NT2/D1 (cell line): ENCODE measurements at regions not wholly inside any gene's neighbourhood (a gene's known extent, or its start where the extent isn't known, plus 50 kb on each side); places are given as distances from the start of the nearest gene placed in this dataset.
"Not testable (repeated sequence)": the region's sequence is repeated elsewhere in the genome, so short reads cannot be mapped to it uniquely, and the experiment has no call there.

ENCODE experiments used
- DNase-seq: peaks from one replicate; pipeline ENCODE4 v3.0.0-alpha.2; 2011; ENCODE audit warnings: low read depth, low spot score
- H3K27me3 ChIP-seq: 2 replicates; pipeline ENCODE4 v1.6.0; 2011; ENCODE audit warnings: mild to moderate bottlenecking; ENCODE audit not compliant: insufficient read length, insufficient read depth
- H3K36me3 ChIP-seq: 2 replicates; pipeline ENCODE4 v1.6.1; 2011; ENCODE audit warnings: mild to moderate bottlenecking, low read length, mixed read lengths; ENCODE audit not compliant: insufficient read depth, insufficient read length
- H3K4me1 ChIP-seq: 2 replicates; pipeline ENCODE4 v1.5.1; 2011; ENCODE audit not compliant: insufficient read depth, insufficient read length
- H3K4me3 ChIP-seq: 2 replicates; pipeline ENCODE4 v1.5.1; 2011; ENCODE audit warnings: low read depth; ENCODE audit not compliant: insufficient read length
- H3K9ac ChIP-seq: 2 replicates; pipeline ENCODE4 v1.6.0; 2011; ENCODE audit warnings: low read depth; ENCODE audit not compliant: insufficient read length
- H3K9me3 ChIP-seq: 2 replicates; pipeline ENCODE4 v1.5.1; 2011; ENCODE audit warnings: mild to moderate bottlenecking, low read length; ENCODE audit not compliant: insufficient read depth
- SUZ12 ChIP-seq: IDR thresholded peaks from 2 replicates; pipeline ENCODE4 v1.6.1; 2011; ENCODE audit not compliant: insufficient read length, insufficient read depth; ENCODE audit errors: extremely low read depth
- YY1 ChIP-seq: IDR thresholded peaks from 2 replicates; pipeline ENCODE4 v1.6.1; 2011; ENCODE audit not compliant: insufficient read length, insufficient read depth
- ZNF274 ChIP-seq: IDR thresholded peaks from 2 replicates; pipeline ENCODE4 v1.6.1; 2011; ENCODE audit warnings: mild to moderate bottlenecking, low read depth, low read length

- no peak for TF ChIP-seq YY1
- TF ChIP-seq ZNF274 = no peak
- TF ChIP-seq SUZ12 = no peak
- H3K9ac ChIP-seq = no peak overlapping the region
- H3K4me1 ChIP-seq = no peaks in the 10 kb centered on the region
- H3K27me3 ChIP-seq = no peaks in the 10 kb centered on the region
- H3K36me3 ChIP-seq = no peaks in the 10 kb centered on the region
- H3K9me3 ChIP-seq = no peaks in the 10 kb centered on the region
- DNase-seq = no peak
- no peak overlapping the region for H3K4me3 ChIP-seq
These were observed 875.9 kb downstream of the TTLL7 start for GRCh38 chr1:83123019-83123418.

- Histone ChIP-seq H3K4me3 (no peak overlapping the region), H3K9me3 (no peaks in the 10 kb centered on the region), H3K9ac (no peak overlapping the region), H3K27me3 (no peaks in the 10 kb centered on the region), H3K4me1 (no peaks in the 10 kb centered on the region), H3K36me3 (no peaks in the 10 kb centered on the region)
- TF ChIP-seq YY1 = no peak
- no peak for TF ChIP-seq SUZ12
- no peak for TF ChIP-seq ZNF274
- DNase-seq = no peak
These were observed 880.5 kb downstream of the TTLL7 start for GRCh38 chr1:83118472-83118871.

GRCh38 chr1:83117030-83117429 lies 881.9 kb downstream of the TTLL7 start:
- DNase-seq, H3K27me3 ChIP-seq, H3K9ac ChIP-seq, H3K4me3 ChIP-seq, H3K9me3 ChIP-seq, H3K4me1 ChIP-seq, H3K36me3 ChIP-seq: not testable (repeated sequence)

DNA sequence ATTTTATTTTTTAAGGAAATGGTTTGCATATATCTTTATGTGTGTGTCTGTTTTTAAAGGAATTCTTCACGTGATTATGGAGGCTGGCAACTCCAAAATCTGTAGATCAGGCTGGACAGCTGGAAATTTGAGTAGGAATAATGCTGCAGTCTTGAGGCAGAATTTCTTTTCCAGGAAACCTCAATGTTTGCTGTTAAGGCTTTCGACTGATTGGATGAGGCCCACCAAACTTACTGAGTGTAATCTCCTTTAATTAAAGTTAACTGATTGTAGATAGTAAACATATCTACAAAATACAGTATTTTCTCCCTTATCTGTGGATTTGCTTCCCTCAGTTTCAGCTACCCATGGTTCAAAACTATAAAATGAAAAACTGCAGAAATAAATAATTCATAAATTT lies 883.1 kb downstream of the TTLL7 start:
- no peaks in the 10 kb centered on the region for H3K27me3 ChIP-seq
- no peak overlapping the region for H3K9ac ChIP-seq
- H3K4me3 ChIP-seq = no peak overlapping the region
- H3K9me3 ChIP-seq = no peaks in the 10 kb centered on the region
- H3K4me1 ChIP-seq = no peaks in the 10 kb centered on the region
- no peak for DNase-seq
- TF ChIP-seq YY1 (no peak), SUZ12 (no peak), ZNF274 (no peak)
- no peaks in the 10 kb centered on the region for H3K36me3 ChIP-seq

DNA sequence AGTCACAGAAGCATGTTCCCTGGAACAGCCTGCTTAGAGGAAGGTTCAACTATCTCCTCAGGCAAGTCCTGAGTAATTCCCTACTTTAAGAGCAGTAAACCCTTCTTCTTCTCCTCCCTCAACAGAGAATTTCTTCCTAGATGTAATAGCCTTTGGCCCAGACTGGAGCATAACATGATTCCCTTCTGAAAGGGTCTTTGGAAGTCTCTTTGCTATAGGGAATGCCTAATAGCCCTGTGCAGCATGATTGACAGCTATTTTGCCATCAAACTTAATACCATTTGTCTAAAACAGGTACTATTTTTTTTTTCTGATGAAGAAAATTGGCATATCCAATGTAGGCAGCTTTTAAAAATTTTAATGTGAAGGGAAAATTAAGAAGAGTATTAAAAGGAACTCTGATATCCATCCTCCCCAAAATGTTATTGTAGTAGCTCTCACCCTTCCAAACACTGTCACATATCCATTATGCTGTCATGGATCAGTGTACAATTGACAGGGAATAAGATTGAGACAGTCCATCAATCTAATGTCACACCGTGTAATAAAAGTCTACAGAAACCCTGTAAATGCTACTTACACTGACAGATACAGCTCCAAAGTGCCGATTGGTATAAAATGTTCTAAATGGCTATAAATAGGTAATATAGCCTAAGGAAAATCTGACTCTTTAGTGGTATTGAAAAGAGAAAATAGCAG lies 884.6 kb downstream of the TTLL7 start:
- Histone ChIP-seq H3K4me3 (no peak overlapping the region), H3K9me3 (no peaks in the 10 kb centered on the region), H3K9ac (no peak overlapping the region), H3K27me3 (no peaks in the 10 kb centered on the region), H3K36me3 (no peaks in the 10 kb centered on the region), H3K4me1 (no peaks in the 10 kb centered on the region)
- DNase-seq = no peak
- TF ChIP-seq ZNF274 = no peak
- TF ChIP-seq YY1 = no peak
- no peak for TF ChIP-seq SUZ12

DNA sequence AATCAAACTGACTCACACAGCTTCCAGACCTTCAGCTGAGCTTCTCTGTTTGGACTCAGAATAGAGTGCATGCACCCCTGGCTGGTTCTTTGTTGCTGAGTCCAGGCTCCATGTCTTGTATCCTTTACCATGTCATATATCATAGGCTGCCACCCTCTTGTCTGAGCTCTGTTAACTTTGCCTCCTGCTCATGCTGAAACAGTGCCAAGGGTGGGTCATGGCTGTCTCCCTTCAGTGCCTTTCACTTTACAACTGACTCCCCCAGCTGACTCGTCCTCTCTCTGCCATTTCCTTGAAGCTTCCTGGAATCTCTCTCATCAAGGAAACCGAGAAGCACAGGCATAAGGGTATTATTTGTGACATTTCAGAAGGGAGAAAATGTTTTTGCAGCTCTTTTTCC lies 885.3 kb downstream of the TTLL7 start:
- no peaks in the 10 kb centered on the region for H3K9me3 ChIP-seq
- H3K27me3 ChIP-seq = no peaks in the 10 kb centered on the region
- no peaks in the 10 kb centered on the region for H3K4me1 ChIP-seq
- no peaks in the 10 kb centered on the region for H3K36me3 ChIP-seq
- no peak overlapping the region for H3K4me3 ChIP-seq
- DNase-seq = no peak
- no peak overlapping the region for H3K9ac ChIP-seq
- no peak for TF ChIP-seq SUZ12
- no peak for TF ChIP-seq ZNF274
- no peak for TF ChIP-seq YY1

DNA sequence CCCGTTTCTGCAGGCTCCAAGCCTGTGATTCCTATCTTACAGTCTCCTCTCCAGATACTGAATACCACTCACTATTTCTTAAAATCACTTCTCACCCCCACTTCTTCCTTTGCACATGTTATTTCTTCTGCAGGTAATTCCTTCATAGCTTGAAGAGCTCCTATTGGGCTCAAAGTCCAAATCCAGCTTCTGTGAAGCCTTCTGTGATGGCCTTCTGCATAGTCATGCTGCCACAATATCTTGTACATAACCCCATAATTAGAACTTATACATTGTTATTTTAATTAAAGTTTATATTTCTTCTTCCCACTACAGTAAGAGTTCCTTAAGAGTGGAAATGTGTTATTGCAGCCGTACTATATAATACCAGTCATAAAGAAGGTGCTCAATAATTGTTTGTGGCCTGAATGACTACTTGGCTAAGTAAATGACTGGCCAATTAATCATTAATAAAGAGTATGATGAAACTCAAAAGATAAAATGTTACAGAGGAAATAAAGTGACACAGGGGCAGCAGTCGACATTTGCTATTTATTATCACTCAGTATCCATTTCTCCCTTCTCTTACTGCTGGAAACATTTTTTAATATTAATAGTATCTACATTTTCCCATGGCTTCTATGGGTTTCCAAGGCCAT lies 886.6 kb downstream of the TTLL7 start:
- no peaks in the 10 kb centered on the region for H3K4me1 ChIP-seq
- H3K36me3 ChIP-seq = no peaks in the 10 kb centered on the region
- no peaks in the 10 kb centered on the region for H3K9me3 ChIP-seq
- no peaks in the 10 kb centered on the region for H3K27me3 ChIP-seq
- DNase-seq = no peak
- H3K4me3 ChIP-seq = no peak overlapping the region
- no peak overlapping the region for H3K9ac ChIP-seq
- TF ChIP-seq SUZ12 (no peak), ZNF274 (no peak), YY1 (no peak)

DNA sequence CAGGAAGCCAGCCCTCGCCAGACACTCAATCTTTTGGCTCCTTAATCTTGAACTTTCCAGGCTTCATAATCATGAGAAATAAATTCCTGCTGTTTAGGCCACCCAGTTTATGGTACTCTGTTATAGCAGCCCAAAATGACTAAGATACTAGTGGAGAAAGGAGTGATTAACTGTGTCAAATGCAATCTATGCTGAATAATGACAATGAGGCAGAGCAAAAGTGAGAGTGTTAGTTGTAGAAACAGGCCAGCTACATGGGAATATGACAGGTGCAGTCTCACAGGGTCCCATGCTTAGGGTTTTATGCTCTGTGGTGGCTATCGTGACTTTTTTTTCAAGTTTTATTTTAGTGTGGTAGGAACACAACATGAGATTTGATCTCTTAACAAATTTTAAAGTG lies 888.8 kb downstream of the TTLL7 start:
- DNase-seq = no peak
- TF ChIP-seq SUZ12 (no peak), YY1 (no peak), ZNF274 (no peak)
- H3K9me3 ChIP-seq = no peaks in the 10 kb centered on the region
- no peaks in the 10 kb centered on the region for H3K4me1 ChIP-seq
- H3K9ac ChIP-seq = no peak overlapping the region
- H3K4me3 ChIP-seq = no peak overlapping the region
- H3K36me3 ChIP-seq = no peaks in the 10 kb centered on the region
- H3K27me3 ChIP-seq = no peaks in the 10 kb centered on the region
